COR-L47 (cell line): ENCODE measurements at regions not wholly inside any gene's neighbourhood (a gene's known extent, or its start where the extent isn't known, plus 50 kb on each side); places are given as distances from the start of the nearest gene placed in this dataset.
A peak's percentile ranks its signal among the peaks of the same experiment; 100 is the strongest.

Source experiments
- DNase-seq: peaks from one replicate; lab custom pipeline; 2025; lab: John Stamatoyannopoulos, UW

- no peak for DNase-seq
Observed at GRCh38 chr18:55120896-55121295, 161.6 kb upstream of the CCDC68 start.

DNA sequence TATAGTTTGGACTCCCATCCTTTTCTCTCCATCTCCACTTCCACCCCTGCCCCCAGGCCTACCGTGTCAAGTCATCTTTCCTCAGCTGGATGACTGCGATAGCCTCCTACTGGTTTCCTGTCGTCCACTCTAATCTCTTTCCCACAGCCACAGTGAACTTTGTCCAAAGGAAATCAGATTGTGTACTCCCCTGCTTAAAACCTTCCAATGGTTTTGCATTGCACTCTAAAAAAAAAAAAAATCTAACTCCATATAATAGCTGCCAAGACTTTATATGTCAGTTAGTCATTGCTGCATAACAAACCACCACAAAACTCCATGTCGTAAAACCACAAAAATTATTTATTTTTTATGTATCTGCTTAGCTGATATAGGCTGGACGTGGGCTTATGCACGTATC is 160.2 kb upstream of the CCDC68 start:
- no peak for DNase-seq

- DNase-seq: no peak
Observed at GRCh38 chr18:55119016-55119415, 159.8 kb upstream of the CCDC68 start.

DNA sequence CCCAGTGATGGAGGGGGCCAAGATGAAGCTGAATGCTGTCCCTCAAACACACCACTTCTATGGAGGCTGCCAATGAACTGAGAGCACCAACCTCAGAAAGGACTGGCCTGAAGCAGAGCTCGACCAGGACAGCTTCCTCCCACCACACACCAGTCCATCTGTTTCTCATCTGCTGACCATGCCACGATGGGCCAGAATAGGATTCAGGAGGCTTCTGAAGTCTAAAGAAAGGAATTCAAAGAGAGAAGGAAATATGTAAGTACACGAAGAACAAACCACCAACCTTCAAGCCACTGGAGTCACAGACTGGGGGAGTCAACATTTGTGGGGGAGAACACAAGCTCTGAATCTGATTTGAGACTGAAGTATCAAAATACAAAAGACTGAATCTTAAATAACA is 157.6 kb upstream of the CCDC68 start:
- DNase-seq: no peak

GRCh38 chr18:55115606-55116005 is 156.3 kb upstream of the CCDC68 start:
- DNase-seq: no peak

DNA sequence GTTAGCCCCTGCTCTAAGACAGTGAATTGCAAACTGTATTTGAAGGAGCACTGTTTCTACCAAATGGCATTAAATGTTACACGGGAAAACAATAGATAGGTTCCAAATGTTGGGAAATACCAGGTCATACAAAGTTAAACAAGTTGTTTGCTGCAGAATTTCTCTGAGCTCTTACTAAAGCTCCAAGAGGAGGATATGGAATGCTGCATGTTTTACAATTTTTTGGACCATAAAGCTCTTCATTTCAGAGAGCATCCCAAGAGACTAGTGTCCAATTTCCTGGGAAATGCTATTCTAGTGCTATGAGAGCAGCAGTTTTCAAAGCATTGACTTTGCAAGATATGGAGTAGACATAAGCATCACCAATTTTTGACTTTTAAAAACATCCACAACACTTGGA is 155.6 kb upstream of the CCDC68 start:
- no peak for DNase-seq

DNA sequence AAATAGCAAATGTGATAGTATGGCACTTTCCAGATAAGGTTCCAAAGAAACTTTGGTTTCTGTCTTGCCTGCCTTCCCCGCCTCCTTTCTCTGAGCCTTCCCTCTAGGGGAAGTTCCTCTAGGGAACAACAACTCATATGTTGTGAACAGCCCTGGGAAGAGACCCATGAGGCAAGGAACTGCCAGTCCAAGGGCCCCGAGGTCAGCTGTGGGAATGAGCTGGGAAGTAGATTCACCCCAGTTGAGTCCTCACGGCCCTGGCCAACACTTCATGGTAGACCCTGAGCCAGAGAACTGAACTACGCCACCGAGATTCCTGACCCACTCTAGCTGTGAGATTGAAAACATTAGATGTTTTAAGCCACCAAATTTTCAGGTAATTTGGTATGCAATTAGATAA is 154.5 kb upstream of the CCDC68 start:
- DNase-seq: no peak

DNA sequence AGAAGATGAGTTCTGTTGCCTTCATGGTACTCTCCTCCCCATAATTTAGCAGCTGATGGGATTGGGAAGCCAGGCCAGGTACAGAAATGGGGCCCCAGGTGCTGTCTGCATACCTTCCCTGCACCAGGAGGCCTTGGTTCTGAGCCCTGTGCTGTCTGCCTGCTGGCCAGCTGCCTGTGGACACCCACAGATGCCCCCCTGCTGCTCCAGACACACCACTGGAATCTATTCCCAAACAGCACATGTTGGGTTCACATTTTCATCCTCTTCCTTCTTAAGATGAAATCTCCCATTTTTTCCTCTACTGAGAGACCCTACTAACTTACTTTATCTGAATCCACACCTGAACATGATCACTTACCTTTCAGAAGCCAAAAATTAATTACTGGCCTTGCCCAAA is 152.0 kb upstream of the CCDC68 start:
- no peak for DNase-seq

DNA sequence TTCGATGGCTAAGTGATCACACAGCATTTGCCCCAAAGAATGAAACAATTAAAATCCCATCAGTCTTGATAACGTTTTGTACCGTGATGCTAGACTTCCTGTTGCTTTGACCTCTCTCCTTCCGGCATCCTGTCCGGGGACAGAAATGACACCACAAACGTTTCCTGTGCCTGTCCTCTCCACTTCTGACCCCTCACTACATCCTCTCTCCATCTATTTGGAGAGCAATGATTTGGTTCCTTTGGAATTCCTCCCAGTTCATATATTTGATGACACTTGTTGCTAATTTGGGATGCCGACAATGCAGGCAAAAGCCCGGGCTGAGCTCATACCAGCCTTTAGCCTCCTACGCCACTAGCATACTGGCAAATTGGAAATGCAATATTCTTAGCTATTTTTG is 151.2 kb upstream of the CCDC68 start:
- DNase-seq: no peak

- no peak for DNase-seq
Observed at GRCh38 chr18:55109818-55110414, 150.7 kb upstream of the CCDC68 start.

GRCh38 chr18:55106906-55107305 is 147.6 kb upstream of the CCDC68 start:
- no peak for DNase-seq

DNA sequence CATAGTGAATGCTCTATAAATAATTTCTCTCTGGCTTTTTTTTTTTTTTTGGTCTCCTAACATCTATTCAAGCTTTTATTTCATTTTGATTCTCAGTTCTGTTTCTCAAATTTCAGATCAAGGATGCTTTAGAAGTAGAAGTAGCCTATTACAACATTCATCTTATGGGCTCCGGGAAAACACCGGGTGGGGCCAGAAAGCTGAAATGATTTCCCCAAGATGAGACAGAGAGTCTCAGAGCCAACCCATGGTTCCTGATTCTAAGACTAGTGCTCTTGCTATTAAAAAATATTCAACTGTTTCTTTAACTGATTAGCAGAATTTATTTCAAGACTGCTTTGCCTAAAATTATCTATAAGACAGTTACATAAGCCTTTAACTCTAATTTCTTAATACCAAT is 147.2 kb upstream of the CCDC68 start:
- no peak for DNase-seq

- DNase-seq: no peak
Observed at GRCh38 chr18:55105873-55106272, 146.6 kb upstream of the CCDC68 start.

GRCh38 chr18:55102958-55103456 is 143.7 kb upstream of the CCDC68 start:
- no peak for DNase-seq

GRCh38 chr18:55102501-55102900 is 143.2 kb upstream of the CCDC68 start:
- no peak for DNase-seq

GRCh38 chr18:55101458-55101824 is 142.2 kb upstream of the CCDC68 start:
- no peak for DNase-seq

- DNase-seq: no peak
Observed at GRCh38 chr18:55100817-55101457, 141.7 kb upstream of the CCDC68 start.

GRCh38 chr18:55097456-55098170 is 138.4 kb upstream of the CCDC68 start:
- DNase-seq: peak; percentile 75

- peak; percentile 53 for DNase-seq
Observed at GRCh38 chr18:55096263-55096951, 137.1 kb upstream of the CCDC68 start.

GRCh38 chr18:55095584-55095983 is 136.3 kb upstream of the CCDC68 start:
- DNase-seq: peak; percentile 37

DNA sequence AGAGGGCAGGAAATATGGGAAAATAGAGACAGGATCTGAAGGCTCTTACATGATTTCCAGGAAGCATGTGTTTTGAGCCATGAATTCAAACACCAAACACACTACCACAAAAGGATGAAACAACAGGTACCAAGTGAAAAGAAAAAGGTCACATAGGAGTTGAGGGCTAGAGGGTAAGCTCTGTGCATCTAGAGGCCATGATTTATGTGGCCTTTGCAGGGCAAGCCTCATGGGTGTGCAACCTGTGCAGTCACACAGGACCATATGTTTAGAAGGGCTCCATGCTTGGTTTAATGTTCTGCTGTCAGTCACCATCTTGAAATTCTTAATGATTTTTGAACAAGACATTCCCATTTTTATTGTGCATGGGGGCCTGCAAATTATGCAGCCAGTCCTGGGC is 134.5 kb upstream of the CCDC68 start:
- no peak for DNase-seq

DNA sequence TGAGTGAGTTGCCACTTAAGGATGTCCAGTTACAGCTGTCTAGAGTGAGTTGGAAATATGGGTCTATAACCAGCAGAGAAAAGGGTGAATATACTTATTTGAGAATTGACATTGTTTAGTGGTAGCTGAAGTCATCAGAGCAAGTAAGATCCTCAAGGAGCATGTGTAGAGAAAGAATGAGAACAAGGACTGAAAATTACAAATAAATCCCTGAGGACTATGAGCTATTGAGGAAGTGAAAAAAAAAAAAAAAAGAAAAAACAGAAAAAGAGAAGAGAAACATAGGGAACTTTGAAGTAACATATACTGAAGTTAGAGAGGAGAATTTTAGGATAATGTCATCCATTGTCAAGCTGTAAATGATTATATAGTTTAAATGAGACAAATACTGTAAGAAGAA is 134.0 kb upstream of the CCDC68 start:
- DNase-seq: no peak

DNA sequence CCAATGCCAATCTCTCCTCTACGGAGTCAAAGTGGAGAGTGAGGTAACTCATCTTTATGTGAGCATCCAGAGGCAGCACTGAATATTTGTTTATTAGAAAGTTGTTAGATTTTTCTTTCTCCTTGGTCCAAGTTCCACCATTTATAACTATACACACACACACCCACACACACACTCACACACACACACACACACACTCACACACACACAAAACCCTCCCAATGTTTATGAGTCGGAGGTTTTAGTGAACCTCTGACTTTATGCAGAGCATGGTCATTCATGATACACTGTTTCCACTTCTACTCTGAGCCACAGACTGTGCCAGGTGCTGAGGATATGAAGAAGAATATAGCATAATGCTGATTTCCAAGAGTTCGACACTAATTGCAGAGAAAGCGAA is 132.9 kb upstream of the CCDC68 start:
- no peak for DNase-seq
